ENCODE measurements at regions not wholly inside any gene's neighbourhood (a gene's known extent, or its start where the extent isn't known, plus 50 kb on each side); places are given as distances from the start of the nearest gene placed in this dataset.

DNA sequence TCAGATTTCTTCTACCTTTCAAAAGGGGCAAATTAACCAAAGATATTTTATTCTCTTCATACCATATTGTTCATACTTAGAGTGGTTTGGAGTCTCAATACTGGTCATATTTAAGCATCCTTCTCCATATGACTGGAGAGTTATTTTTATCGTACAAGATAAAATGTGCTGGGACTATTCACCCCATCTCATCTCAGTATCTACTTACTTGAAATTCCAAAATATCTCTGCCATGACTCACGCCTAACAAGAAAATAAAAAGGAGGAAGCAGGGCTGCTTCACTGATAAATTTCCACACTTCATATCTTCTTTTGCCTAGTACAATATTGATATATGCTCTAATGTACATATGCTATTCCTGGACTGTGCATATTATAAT, 277.9 kb upstream of the CDH9 start:
- H3K4me3 ChIP-seq (ENCODE audit: low read length) = no peak overlapping the region
- TF ChIP-seq ZNF274 (IDR thresholded peaks at IDR 0.05; ENCODE audit: low read depth, low read length) = no peak

DNA sequence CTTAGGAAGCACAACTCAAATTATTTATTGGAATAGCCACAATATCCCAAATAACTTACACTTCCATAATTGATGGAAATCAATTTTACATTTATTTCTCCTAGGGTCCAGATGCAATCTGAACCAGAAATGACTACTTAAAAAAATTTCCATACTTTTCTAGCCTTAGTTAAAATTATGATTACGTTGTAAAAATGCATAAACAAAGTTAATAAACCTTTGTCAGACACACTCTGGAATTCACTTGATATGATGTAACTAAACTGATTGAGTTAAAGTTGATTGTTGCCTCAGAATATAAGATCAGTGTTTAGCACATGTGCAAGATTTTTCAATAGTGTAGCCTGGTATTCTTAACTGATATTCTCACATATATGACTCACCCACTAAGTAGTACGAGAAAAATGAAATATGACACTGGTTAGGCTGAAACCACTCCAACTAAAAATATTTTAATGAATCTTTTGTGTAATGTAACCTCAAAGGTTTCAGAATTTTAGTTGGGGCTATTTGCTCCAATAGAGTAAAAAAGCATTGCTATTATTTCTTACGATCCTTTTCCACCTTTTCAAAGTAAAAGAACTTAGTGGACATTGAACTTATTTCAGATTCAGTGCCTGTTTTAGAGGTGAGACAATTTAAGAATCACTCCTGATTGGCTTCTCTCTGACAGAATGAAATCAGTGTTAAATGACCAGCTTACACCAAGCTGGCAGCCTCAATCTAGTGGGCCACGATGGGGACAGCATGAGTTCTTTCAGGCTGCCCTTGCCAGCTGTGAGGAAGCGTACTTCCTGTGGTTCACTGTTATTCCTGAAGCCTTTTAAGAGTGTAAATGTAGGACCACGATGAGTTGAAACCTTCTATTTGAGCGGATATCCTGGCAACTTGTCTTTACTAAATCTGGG, 277.2 kb upstream of the CDH9 start:
- no peak for TF ChIP-seq ZNF274 (IDR thresholded peaks at IDR 0.05; ENCODE audit: low read depth, low read length)
- no peak overlapping the region for H3K4me3 ChIP-seq (ENCODE audit: low read length)

DNA sequence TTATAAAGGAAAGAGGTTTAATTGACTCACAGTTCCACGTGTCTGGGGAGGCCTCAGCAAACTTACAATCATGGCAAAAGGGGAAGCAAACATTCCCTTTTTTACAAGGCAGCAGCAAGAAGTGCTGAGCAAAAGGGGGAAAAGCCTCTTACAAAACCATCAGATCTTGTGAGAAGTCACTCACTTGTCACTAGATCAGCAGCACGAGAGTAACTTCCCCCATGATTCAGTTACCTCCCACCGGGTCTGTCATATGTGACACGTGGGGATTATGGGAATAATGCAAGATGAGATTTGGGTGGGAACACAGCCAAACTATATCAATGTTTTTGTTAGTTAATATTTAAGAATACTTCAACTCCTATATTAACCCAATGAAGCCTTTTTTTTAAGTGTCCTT, 275.2 kb upstream of the CDH9 start:
- no peak for TF ChIP-seq ZNF274 (IDR thresholded peaks at IDR 0.05; ENCODE audit: low read depth, low read length)

DNA sequence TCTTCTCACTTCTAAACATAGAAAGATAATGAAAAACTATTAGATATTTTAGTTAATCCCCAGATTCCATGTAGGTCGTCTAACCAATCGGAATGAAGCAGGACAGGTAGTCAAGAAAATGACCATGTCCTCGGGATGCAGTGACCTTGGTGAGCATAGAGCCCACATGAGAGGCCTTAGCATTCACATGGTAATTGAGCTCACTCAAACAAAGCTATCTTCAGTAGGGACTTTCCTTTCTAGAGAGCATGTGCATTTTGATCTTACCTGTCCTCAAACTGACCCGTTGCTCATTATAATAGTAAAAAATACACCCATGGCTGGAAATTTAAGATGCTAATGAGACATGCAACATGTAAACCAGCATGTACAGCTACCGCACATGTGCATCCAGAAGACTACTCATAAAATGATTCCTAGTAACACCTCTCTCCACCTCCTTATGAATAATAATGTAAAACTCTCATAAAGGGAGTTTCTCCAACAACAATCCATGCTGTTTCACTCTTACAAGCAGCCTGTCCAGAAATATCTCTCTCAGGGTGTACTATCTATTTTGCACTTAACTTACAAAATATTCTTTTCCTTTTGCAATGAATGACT, 274.0 kb upstream of the CDH9 start:
- no peak for TF ChIP-seq ZNF274 (IDR thresholded peaks at IDR 0.05; ENCODE audit: low read depth, low read length)
- no peak overlapping the region for H3K4me3 ChIP-seq (ENCODE audit: low read length)

More for the DNA sequence above, 275.2 kb upstream of the CDH9 start:
- H3K4me3 ChIP-seq (ENCODE audit: low read length) = no peak overlapping the region

DNA sequence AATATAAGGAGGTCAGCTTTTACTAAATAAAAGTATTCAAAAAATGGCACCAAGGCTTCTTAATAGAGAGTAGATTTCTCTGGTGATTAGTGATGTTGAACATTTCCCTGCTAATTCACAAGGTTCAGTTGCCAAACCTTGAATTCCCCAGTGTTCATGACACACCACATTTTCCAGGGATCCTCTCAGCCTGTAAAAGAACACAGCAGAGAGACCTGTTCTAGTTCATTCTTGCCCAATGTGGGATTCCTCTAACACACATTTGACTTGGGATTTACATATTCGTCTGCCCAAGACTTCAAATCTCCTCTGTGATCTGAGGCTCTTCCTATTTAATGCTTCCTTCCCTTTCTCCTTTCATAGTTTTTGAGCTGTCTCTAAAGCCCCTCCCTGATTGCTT, 273.2 kb upstream of the CDH9 start:
- H3K4me3 ChIP-seq (ENCODE audit: low read length) = no peak overlapping the region
- no peak for TF ChIP-seq ZNF274 (IDR thresholded peaks at IDR 0.05; ENCODE audit: low read depth, low read length)

DNA sequence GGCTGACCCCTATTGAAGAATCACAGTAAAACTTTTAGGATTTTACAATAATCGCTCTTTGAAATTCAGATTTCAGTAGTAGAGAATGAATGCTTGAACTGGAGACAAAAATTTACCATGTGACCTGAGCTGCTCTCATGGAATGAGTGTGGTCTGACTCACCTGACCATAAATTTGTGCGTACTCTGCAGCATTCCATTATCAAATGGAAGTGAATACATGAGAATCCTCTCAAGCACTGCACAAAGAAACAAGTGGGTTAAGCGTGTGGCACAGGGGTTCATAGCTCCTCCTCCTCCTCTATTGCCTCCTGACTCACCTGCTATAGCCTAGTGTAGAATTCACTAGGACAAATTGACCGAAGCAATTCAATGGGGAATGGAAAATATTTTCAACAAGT, 269.8 kb upstream of the CDH9 start:
- no peak overlapping the region for H3K4me3 ChIP-seq (ENCODE audit: low read length)
- no peak for TF ChIP-seq ZNF274 (IDR thresholded peaks at IDR 0.05; ENCODE audit: low read depth, low read length)

DNA sequence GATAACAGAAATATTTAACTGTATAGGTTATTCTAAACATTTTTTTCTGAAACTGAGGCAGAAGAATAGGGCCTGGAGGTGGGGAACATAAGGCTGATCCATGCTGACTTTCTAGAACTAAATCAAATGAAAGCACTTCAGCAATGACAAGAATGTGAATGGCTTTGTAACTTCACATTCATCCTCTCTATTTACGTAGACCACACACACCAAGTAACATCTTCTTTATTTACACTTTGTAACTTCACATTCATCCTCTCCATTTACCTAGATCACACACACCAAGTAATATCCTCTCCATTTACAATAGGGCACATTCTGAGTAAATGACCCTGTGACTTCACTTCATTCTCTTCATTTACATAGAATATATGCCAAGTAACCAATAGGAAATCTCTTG, 251.8 kb upstream of the CDH9 start:
- TF ChIP-seq ZNF274 (IDR thresholded peaks at IDR 0.05; ENCODE audit: low read depth, low read length) = no peak
- no peak overlapping the region for H3K4me3 ChIP-seq (ENCODE audit: low read length)

DNA sequence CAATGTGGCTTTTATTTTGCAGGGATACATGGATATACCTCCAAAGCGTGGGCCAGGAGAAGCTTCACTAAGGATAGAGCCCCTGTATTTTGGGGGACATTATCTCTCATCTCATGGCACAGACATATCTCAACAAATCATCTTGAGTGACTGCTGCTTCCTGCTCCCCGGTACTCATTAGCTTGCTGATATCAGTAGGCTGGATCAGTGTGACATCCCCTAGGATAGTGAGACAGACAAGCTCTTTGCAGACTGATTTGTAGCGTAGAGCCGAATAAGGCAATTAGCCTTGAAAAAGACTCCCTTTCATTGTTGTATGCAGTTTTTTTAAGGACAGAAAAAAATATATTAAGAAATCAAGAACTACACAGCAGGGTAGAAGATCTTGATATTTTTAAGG, 237.7 kb upstream of the CDH9 start:
- TF ChIP-seq ZNF274 (IDR thresholded peaks at IDR 0.05; ENCODE audit: low read depth, low read length) = no peak

DNA sequence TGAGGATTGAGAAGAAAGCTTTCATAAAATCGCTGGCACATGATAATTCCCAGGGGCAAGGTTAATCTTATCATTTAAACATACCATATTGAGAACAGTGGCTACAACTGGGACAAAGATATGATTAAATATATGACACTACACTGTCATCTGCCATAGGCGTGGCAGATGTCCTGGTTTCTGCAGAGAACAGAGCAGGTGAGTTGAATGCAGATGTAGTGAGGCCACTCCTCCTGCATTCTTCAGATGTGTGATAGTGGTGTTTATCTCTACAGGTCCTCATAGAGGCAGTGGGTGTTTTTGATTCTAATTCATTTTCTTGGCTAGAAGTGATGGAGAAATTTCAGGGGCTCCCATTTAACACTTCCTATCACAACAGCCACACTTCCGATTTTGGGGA, 237.0 kb upstream of the CDH9 start:
- TF ChIP-seq ZNF274 (IDR thresholded peaks at IDR 0.05; ENCODE audit: low read depth, low read length) = no peak
- H3K4me3 ChIP-seq (ENCODE audit: low read length) = no peak overlapping the region

More for the DNA sequence above, 237.7 kb upstream of the CDH9 start:
- H3K4me3 ChIP-seq (ENCODE audit: low read length) = no peak overlapping the region

DNA sequence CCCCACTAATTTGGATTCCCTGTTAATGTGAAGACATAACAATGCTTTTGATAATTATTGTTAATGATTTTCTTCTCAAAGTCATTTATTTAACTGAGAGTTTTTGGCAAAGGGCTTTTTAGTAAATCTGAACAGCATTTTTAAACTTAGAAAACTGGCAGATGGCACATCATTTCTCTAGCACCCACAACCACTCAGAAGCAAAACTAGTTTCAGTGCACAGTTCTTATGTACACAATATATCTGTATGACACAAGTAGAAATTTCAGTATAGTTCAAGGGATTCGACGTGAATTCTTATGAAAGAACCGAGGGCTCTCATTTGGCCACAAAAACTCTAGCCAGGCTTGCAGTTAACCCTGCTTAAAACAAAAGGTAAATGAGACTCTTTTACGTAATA, 231.4 kb upstream of the CDH9 start:
- no peak for TF ChIP-seq ZNF274 (IDR thresholded peaks at IDR 0.05; ENCODE audit: low read depth, low read length)
- H3K4me3 ChIP-seq (ENCODE audit: low read length) = no peak overlapping the region

DNA sequence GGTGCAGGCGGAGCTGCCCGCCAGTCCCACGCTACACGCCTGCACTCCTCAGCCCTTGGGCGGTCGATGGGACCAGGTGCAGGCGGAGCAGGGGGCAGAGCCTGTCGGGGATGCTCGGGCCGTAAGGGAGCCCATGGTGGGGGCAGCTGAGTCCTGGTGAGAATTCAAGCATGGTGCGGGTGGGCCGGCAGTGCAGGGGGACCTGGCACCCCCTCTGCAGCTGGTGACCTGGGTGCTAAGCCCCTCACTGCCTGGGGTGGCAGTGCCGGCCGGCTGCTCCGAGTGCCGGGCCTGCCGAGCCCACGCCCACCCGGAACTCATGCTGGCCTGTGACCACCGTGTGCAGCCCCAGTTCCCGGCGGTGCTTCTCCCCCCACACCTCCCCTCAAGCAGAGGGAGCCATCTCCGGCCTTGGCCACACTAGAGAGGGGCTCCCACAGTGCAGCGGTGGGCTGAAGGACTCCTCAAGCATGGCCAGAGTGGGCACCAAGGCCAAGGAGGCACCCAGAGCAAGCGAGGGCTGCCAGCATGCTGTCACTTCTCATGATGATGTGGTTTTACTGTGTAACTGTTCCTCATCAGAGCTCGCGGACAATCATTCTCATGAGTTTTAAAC, 228.9 kb upstream of the CDH9 start:
- TF ChIP-seq ZNF274 (IDR thresholded peaks at IDR 0.05; ENCODE audit: low read depth, low read length) = no peak
- no peak overlapping the region for H3K4me3 ChIP-seq (ENCODE audit: low read length)

DNA sequence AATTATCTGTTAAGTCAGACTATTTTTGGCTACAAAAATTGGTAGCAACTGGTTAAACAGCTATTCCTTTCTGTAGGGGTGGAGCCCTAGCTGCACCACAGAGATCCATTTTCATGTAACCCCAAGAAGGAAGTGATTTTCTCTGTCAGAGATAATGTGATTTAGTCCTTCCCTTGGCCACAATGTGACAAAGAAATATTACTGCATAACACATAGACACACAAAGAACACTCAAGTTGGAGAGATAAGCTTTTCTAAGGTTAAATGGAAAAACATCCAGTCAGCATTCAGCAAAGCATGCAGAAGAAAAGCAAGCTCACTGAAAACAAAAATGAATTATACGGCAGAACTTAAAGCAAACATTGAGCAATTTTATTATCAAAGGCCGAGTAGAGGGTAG, 227.8 kb upstream of the CDH9 start:
- no peak for TF ChIP-seq ZNF274 (IDR thresholded peaks at IDR 0.05; ENCODE audit: low read depth, low read length)
- no peak overlapping the region for H3K4me3 ChIP-seq (ENCODE audit: low read length)

DNA sequence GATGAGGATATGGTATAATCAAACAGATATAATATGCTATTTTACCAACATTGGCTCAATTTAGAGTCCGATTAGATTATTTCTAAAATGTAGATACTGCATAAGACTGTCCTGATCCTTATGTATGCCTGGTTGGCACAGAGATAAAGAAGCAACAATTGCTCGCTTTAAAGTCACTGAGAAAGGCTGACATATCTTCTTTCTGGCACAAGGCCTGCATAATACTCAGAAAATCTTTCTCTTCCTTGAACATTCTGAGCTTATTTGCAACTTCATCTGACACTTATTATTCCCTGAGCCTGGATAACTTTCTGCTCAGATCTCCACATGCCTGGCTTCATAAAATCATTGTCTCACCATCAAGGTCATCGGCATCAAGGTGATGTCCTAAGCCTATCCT, 219.3 kb upstream of the CDH9 start:
- no peak overlapping the region for H3K4me3 ChIP-seq (ENCODE audit: low read length)
- TF ChIP-seq ZNF274 (IDR thresholded peaks at IDR 0.05; ENCODE audit: low read depth, low read length) = no peak

DNA sequence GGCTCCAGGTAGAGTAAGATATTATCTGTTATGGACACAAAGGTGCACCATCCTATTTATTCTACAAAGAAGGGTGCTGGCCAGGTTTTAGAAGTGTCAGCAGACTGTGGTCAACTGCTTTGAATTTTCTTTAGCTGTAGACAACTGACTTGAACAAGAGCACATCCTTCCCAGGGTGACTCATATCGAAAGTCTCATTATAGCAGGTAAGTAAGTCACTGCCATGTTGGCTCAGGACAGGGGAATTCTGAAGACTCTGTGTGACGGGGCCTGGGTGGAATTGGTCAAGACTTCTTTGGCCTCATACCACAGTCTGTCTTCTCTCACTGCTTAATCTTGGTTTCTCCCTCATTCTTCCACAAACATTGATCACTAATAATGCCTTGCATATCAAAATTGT, 214.5 kb upstream of the CDH9 start:
- no peak for TF ChIP-seq ZNF274 (IDR thresholded peaks at IDR 0.05; ENCODE audit: low read depth, low read length)
- H3K4me3 ChIP-seq (ENCODE audit: low read length) = no peak overlapping the region

DNA sequence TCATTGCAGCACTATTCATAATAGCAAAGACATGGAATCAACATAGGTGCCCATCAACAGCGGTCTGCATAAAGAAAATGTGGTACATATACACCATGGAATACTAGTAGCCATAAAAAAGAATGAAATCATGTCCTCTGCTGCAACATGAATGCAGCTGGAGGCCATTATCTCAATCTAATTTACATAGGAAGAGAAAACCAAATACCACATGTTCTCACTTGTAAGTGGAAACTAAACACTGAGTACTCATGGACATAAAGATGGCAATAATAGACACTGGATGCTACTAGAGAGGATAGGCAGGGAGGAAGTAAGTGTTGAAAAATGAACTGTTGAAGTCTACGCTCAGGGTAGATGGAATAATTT, 203.9 kb upstream of the CDH9 start:
- no peak for TF ChIP-seq ZNF274 (IDR thresholded peaks at IDR 0.05; ENCODE audit: low read depth, low read length)
- H3K4me3 ChIP-seq (ENCODE audit: low read length) = no peak overlapping the region
